ENCODE measurements at regions not wholly inside any gene's neighbourhood (a gene's known extent, or its start where the extent isn't known, plus 50 kb on each side); places are given as distances from the start of the nearest gene placed in this dataset.

- H3K4me3 Mint-ChIP-seq (ENCODE audit: unreplicated experiment), result no peak overlapping the region
- peaks cover 25% of the 10 kb centered on the region for H3K27me3 Mint-ChIP-seq (ENCODE audit: unreplicated experiment)
- no peaks in the 10 kb centered on the region for H3K9me3 Mint-ChIP-seq (ENCODE audit: unreplicated experiment)
- peaks cover 10% of the 10 kb centered on the region for H3K4me1 Mint-ChIP-seq (ENCODE audit: unreplicated experiment)
- H3K27ac Mint-ChIP-seq (ENCODE audit: unreplicated experiment), result no peak overlapping the region
- no peaks in the 10 kb centered on the region for H3K36me3 Mint-ChIP-seq (ENCODE audit: unreplicated experiment)
- no peak for TF ChIP-seq CTCF (IDR thresholded peaks at IDR 0.05)
- DNase-seq (ENCODE audit: extremely low spot score, unreplicated experiment), result no peak
Measured at GRCh38 chr5:153360860-153361259, 129.6 kb upstream of the GRIA1 start.

GRCh38 chr5:153361735-153362409 is 128.6 kb upstream of the GRIA1 start:
- TF ChIP-seq CTCF (IDR thresholded peaks at IDR 0.05), result no peak
- Mint-ChIP-seq H3K9me3 (ENCODE audit: unreplicated experiment) (no peaks in the 10 kb centered on the region), H3K27me3 (ENCODE audit: unreplicated experiment) (peaks cover 23% of the 10 kb centered on the region), H3K4me3 (ENCODE audit: unreplicated experiment) (no peak overlapping the region), H3K36me3 (ENCODE audit: unreplicated experiment) (no peaks in the 10 kb centered on the region), H3K4me1 (ENCODE audit: unreplicated experiment) (peaks cover 10% of the 10 kb centered on the region), H3K27ac (ENCODE audit: unreplicated experiment) (no peak overlapping the region)
- no peak for DNase-seq (ENCODE audit: extremely low spot score, unreplicated experiment)

- Mint-ChIP-seq H3K4me1 (ENCODE audit: unreplicated experiment) (peaks cover 9% of the 10 kb centered on the region), H3K27me3 (ENCODE audit: unreplicated experiment) (peaks cover 6% of the 10 kb centered on the region), H3K4me3 (ENCODE audit: unreplicated experiment) (no peak overlapping the region), H3K36me3 (ENCODE audit: unreplicated experiment) (no peaks in the 10 kb centered on the region), H3K9me3 (ENCODE audit: unreplicated experiment) (no peaks in the 10 kb centered on the region), H3K27ac (ENCODE audit: unreplicated experiment) (no peak overlapping the region)
- no peak for DNase-seq (ENCODE audit: extremely low spot score, unreplicated experiment)
- TF ChIP-seq CTCF (IDR thresholded peaks at IDR 0.05), result no peak
Measured at GRCh38 chr5:153365547-153365946, 124.9 kb upstream of the GRIA1 start.

- Mint-ChIP-seq H3K4me3 (ENCODE audit: unreplicated experiment) (no peak overlapping the region), H3K27ac (ENCODE audit: unreplicated experiment) (peak overlapping the region; percentile 24), H3K9me3 (ENCODE audit: unreplicated experiment) (no peaks in the 10 kb centered on the region), H3K4me1 (ENCODE audit: unreplicated experiment) (peaks cover 9% of the 10 kb centered on the region), H3K27me3 (ENCODE audit: unreplicated experiment) (peaks cover 5% of the 10 kb centered on the region), H3K36me3 (ENCODE audit: unreplicated experiment) (no peaks in the 10 kb centered on the region)
- no peak for TF ChIP-seq CTCF (IDR thresholded peaks at IDR 0.05)
- DNase-seq (ENCODE audit: extremely low spot score, unreplicated experiment), result no peak
Measured at GRCh38 chr5:153367466-153367865, 123.0 kb upstream of the GRIA1 start.

- no peak overlapping the region for H3K27ac Mint-ChIP-seq (ENCODE audit: unreplicated experiment)
- H3K36me3 Mint-ChIP-seq (ENCODE audit: unreplicated experiment), result no peaks in the 10 kb centered on the region
- peaks cover 13% of the 10 kb centered on the region for H3K27me3 Mint-ChIP-seq (ENCODE audit: unreplicated experiment)
- no peak overlapping the region for H3K4me3 Mint-ChIP-seq (ENCODE audit: unreplicated experiment)
- no peak for TF ChIP-seq CTCF (IDR thresholded peaks at IDR 0.05)
- no peak for DNase-seq (ENCODE audit: extremely low spot score, unreplicated experiment)
- no peaks in the 10 kb centered on the region for H3K9me3 Mint-ChIP-seq (ENCODE audit: unreplicated experiment)
- H3K4me1 Mint-ChIP-seq (ENCODE audit: unreplicated experiment), result peaks cover 1% of the 10 kb centered on the region
Measured at GRCh38 chr5:153372425-153373129, 117.9 kb upstream of the GRIA1 start.

Measured in osteocyte (in vitro differentiated cells).